H1 (cell line): ENCODE measurements at regions not wholly inside any gene's neighbourhood (a gene's known extent, or its start where the extent isn't known, plus 50 kb on each side); places are given as distances from the start of the nearest gene placed in this dataset.

Experiments used
- ASH2L ChIP-seq: fragments of 200-600, 300-600 bp; sonication (generic); IDR thresholded peaks from one replicate; pipeline ENCODE4 v1.7.1; 2017; ENCODE audit warnings: low read length
- TF ChIP-seq, protein P1 (sequence below), 3 experiments: IDR thresholded peaks; 1 replicate in 2 of 3; 2 replicates in 1 of 3; pipeline versions ENCODE4 v1.5.1 to v1.6.1; 2011; ENCODE audit warnings: low read length in 3 of 3, mild to moderate bottlenecking in 3 of 3, inconsistent platforms in 2 of 3, low read depth in 1 of 3, moderate library complexity in 1 of 3; ENCODE audit not compliant: insufficient read depth in 1 of 3; ENCODE audit errors: control extremely low read depth in 1 of 3

- TF ChIP-seq, protein P1, sequence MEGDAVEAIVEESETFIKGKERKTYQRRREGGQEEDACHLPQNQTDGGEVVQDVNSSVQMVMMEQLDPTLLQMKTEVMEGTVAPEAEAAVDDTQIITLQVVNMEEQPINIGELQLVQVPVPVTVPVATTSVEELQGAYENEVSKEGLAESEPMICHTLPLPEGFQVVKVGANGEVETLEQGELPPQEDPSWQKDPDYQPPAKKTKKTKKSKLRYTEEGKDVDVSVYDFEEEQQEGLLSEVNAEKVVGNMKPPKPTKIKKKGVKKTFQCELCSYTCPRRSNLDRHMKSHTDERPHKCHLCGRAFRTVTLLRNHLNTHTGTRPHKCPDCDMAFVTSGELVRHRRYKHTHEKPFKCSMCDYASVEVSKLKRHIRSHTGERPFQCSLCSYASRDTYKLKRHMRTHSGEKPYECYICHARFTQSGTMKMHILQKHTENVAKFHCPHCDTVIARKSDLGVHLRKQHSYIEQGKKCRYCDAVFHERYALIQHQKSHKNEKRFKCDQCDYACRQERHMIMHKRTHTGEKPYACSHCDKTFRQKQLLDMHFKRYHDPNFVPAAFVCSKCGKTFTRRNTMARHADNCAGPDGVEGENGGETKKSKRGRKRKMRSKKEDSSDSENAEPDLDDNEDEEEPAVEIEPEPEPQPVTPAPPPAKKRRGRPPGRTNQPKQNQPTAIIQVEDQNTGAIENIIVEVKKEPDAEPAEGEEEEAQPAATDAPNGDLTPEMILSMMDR (IDR thresholded peaks at IDR 0.05; ENCODE audit: control extremely low read depth in 1 of 3, insufficient read depth in 1 of 3, low read depth in 1 of 3, low read length in 3 of 3): no peak
- TF ChIP-seq ASH2L: no peak
Observed at GRCh38 chr6:164469276-164469949, 840.0 kb downstream of the C6orf118 start (continued).
